HG02623 (cell line): ENCODE measurements at regions not wholly inside any gene's neighbourhood (a gene's known extent, or its start where the extent isn't known, plus 50 kb on each side); places are given as distances from the start of the nearest gene placed in this dataset.
"Not testable (repeated sequence)": the region's sequence is repeated elsewhere in the genome, so short reads cannot be mapped to it uniquely, and the experiment has no call there.

Source experiments
- ATAC-seq: cut with Tn5 transposase; IDR thresholded peaks from one replicate; pipeline ENCODE4 v1.9.1; 2021; ENCODE audit warnings: moderate library complexity; ENCODE audit not compliant: unreplicated experiment

GRCh38 chr15:22358932-22359331 is 99.8 kb upstream of the GOLGA6L22 start:
- not testable (repeated sequence) for ATAC-seq

DNA sequence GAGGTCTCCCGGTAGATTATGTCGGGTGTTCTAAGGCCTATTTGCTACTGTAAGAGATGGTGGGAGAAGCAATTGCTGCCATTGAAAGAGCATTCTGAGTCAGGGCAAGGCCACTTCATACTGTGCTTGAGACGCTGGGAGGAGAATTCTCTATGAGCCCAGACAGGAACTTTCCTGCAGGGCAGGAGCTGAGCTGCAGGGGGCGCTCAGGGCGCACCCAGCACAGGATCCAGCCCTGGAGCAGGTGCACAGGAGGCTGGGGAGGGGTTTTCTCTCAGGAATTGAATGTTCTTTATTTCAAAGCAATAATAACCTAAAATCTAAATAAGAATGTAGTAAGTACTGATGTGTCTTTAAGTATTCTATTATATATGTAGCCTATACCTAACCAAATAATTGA is 99.1 kb upstream of the GOLGA6L22 start:
- peak; percentile 85 for ATAC-seq

DNA sequence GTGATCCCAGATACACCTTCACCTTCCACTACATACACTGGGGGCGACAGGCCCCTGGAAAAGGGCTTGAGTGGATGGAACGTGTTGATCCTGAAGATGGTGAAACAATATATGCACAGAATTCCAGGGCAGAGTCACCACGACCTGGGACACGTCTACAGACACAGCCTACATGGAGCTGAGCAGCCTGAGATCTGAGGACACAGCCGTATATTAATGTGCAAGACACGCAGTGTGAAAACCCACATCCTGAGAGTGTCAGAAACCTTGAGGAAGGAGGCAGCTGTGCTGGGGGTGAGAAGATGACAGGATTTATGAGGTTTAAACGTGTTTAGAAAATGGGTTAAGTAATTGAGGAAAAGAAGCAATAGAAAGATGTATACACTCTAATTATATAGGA is 98.0 kb upstream of the GOLGA6L22 start:
- not testable (repeated sequence) for ATAC-seq

- ATAC-seq: not testable (repeated sequence)
Measured at GRCh38 chr15:22362502-22362901, 96.2 kb upstream of the GOLGA6L22 start.

- ATAC-seq: not testable (repeated sequence)
Measured at GRCh38 chr15:22371246-22371834, 87.4 kb upstream of the GOLGA6L22 start.

- not testable (repeated sequence) for ATAC-seq
Measured at GRCh38 chr15:22374531-22374930, 84.2 kb upstream of the GOLGA6L22 start.

DNA sequence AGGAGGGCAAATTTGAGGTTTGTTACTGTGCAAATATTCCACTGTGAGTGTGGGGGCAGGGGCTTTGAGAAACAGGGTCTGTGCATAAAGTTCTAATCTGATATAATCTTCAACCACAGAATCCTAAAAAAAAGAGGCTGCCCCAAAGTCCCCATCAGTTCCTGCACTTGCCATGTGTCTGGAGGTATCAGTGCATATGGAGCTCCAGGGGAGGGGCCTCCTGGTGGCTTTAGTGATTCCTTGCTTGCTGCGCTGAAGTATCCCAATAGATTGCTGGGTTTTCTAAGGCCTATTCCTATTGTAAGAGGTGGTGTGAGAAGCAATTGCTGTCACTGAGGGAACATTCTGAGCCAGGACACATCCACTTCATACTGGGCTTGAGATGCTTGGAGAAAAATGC is 82.9 kb upstream of the GOLGA6L22 start:
- ATAC-seq: not testable (repeated sequence)

- peak; percentile 50 for ATAC-seq
Measured at GRCh38 chr15:22377859-22378258, 80.8 kb upstream of the GOLGA6L22 start.

GRCh38 chr15:22387691-22388090 is 71.0 kb upstream of the GOLGA6L22 start:
- not testable (repeated sequence) for ATAC-seq

DNA sequence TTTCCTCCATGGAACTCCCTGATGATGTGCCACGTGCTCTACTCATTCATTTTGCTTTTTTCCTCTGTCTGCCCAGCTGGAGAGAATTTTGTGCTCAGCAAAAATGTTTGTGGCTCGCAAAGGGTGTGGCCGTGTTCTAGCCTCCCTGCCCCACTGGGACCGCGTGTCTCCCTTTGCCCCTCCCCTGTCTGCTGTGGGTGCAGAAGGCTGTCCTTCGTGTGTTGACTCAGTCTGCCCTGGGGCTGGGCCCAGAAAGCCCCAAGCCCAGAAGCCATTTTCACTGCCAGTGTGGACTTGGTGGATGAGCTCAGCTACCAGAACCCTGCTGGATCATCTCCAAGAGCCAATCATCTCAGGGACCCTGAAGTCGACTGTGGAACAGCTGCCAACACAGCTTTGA is 70.3 kb upstream of the GOLGA6L22 start:
- not testable (repeated sequence) for ATAC-seq

DNA sequence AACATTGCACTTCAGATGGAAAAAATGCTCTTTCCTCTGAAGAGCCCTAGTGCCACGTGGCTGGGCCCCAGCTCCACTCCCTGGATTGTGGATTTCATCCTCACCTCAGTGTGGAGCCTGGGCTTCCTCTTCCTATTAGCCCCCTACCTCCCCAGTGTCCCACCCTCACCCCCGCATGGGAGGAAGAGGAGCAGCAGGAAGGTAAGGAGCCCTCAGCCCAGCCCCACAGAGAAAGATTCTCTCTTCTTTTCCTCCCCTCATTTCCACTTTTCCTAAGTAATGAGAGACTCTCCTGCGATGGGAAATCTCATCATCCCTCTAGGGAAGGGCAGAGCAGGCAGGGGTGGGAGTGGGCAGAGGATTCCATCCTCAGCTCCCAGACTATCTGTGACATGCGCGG is 57.5 kb upstream of the GOLGA6L22 start:
- ATAC-seq: not testable (repeated sequence)

DNA sequence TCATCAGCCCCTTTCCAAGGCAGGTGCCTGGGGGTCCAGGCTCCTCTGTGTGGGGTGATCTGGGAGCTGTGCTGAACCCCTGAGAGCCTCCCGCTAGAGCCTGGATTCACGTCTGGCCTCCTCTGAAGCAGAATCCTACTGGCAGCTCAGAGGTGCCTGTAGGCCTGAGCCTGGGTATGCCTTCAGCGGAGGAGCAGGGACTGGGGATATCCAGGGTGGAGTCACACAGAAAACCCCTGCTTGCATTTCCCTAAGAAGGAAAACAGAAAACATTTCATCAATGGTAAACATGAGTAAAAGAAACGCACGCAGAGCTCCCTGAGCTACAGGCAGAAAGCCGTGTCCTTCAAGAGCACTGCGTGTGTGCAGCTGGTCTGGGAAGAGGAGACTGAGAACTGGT is 57.0 kb upstream of the GOLGA6L22 start:
- ATAC-seq: not testable (repeated sequence)

GRCh38 chr15:22405765-22406164 is 52.9 kb upstream of the GOLGA6L22 start:
- not testable (repeated sequence) for ATAC-seq
